H1 (cell line): ENCODE measurements at regions not wholly inside any gene's neighbourhood (a gene's known extent, or its start where the extent isn't known, plus 50 kb on each side); places are given as distances from the start of the nearest gene placed in this dataset.
A peak's percentile ranks its signal among the peaks of the same experiment; 100 is the strongest.

Experiments used
- BACH1 ChIP-seq: IDR thresholded peaks from 2 replicates; pipeline ENCODE4 v1.6.1; 2012; ENCODE audit warnings: low read length, improper control_type of control experiment
- BCL11A ChIP-seq, 2 experiments: IDR thresholded peaks; one replicate each; pipeline ENCODE4 v1.6.1; 2011; ENCODE audit warnings: low read depth in 2 of 2, low read length in 2 of 2, mild to moderate bottlenecking in 2 of 2
- CBX8 ChIP-seq: fragments of 300-800, 300-1000 bp; sonication (generic); IDR thresholded peaks from 2 replicates; pipeline ENCODE4 v1.7.1; 2016; ENCODE audit warnings: low read depth, low read length, borderline replicate concordance
- CTCF ChIP-seq, 3 experiments: IDR thresholded peaks; 1 replicate in 2 of 3; 2 replicates in 1 of 3; pipeline versions ENCODE4 v1.5.1 to v1.6.1; 2011; ENCODE audit warnings: low read length in 3 of 3, mild to moderate bottlenecking in 3 of 3, inconsistent platforms in 2 of 3, low read depth in 1 of 3, moderate library complexity in 1 of 3; ENCODE audit not compliant: insufficient read depth in 1 of 3; ENCODE audit errors: control extremely low read depth in 1 of 3
- E2F6 ChIP-seq: IDR thresholded peaks from 2 replicates; pipeline ENCODE4 v1.6.1; 2012; ENCODE audit warnings: inconsistent platforms
- GABPA ChIP-seq: IDR thresholded peaks from 2 replicates; pipeline ENCODE4 v1.6.1; 2011; ENCODE audit warnings: mild to moderate bottlenecking, low read length, moderate library complexity, borderline replicate concordance; ENCODE audit not compliant: insufficient read depth
- HDAC2 ChIP-seq, 2 experiments: fragments of 300-600 bp in 1 of 2; sonication (generic) in 1 of 2; IDR thresholded peaks; 2 replicates each; pipeline ENCODE4 v1.6.1; 2011 to 2012; ENCODE audit warnings: low read depth in 2 of 2, low read length in 2 of 2, mild to moderate bottlenecking in 2 of 2, moderate library complexity in 2 of 2, borderline replicate concordance in 1 of 2, inconsistent platforms in 1 of 2
- KDM1A ChIP-seq: fragments of 200-600, 300-600 bp; sonication (generic); IDR thresholded peaks from 2 replicates; pipeline ENCODE4 v1.7.1; 2016; ENCODE audit warnings: mild to moderate bottlenecking, low read length, borderline replicate concordance
- KDM5A ChIP-seq: fragments of 200-600 bp; IDR thresholded peaks from 2 replicates; pipeline ENCODE4 v1.7.1; 2012; ENCODE audit warnings: mild to moderate bottlenecking, low read length, inconsistent platforms, mixed read lengths
- POLR2A ChIP-seq, 2 experiments: IDR thresholded peaks; 1 replicate in 1 of 2; 2 replicates in 1 of 2; pipeline ENCODE4 v1.6.1; 2011; ENCODE audit warnings: low read depth in 2 of 2, low read length in 2 of 2, mild to moderate bottlenecking in 2 of 2; ENCODE audit errors: control extremely low read depth in 1 of 2
- POU5F1 ChIP-seq: IDR thresholded peaks from 2 replicates; pipeline ENCODE4 v1.6.1; 2011; ENCODE audit warnings: low read depth, mild to moderate bottlenecking, low read length, moderate library complexity
- RAD21 ChIP-seq, 2 experiments: IDR thresholded peaks in 1 of 2; conservative IDR thresholded peaks in 1 of 2; 2 replicates each; pipeline ENCODE4 v1.6.1; 2011; ENCODE audit warnings: low read depth in 2 of 2, low read length in 2 of 2, improper control_type of control experiment in 1 of 2, inconsistent platforms in 1 of 2, mild to moderate bottlenecking in 1 of 2, moderate library complexity in 1 of 2
- RBBP5 ChIP-seq: IDR thresholded peaks from 2 replicates; pipeline ENCODE4 v1.7.1; 2012; ENCODE audit warnings: low read depth, mild to moderate bottlenecking, inconsistent platforms, low read length, moderate library complexity, borderline replicate concordance
- RFX5 ChIP-seq: IDR thresholded peaks from 2 replicates; pipeline ENCODE4 v1.6.1; 2011; ENCODE audit warnings: low read depth, low read length, improper control_type of control experiment, borderline replicate concordance
- SRF ChIP-seq: IDR thresholded peaks from 2 replicates; pipeline ENCODE4 v1.6.1; 2011; ENCODE audit warnings: mild to moderate bottlenecking, low read depth, low read length, moderate library complexity
- TBP ChIP-seq: IDR thresholded peaks from 2 replicates; pipeline ENCODE4 v1.6.1; 2011; ENCODE audit warnings: low read depth, low read length, improper control_type of control experiment
- TEAD4 ChIP-seq: IDR thresholded peaks from 2 replicates; pipeline ENCODE4 v1.6.1; 2012; ENCODE audit warnings: low read depth, low read length, inconsistent platforms, mixed read lengths
- USF2 ChIP-seq: IDR thresholded peaks from 2 replicates; pipeline ENCODE4 v1.6.1; 2011; ENCODE audit warnings: low read length, improper control_type of control experiment
- ZNF274 ChIP-seq: IDR thresholded peaks from 2 replicates; pipeline ENCODE4 v1.7.0; 2012; ENCODE audit warnings: low read length, borderline replicate concordance; ENCODE audit errors: extremely low read depth

GRCh38 chr14:100662879-100663760 is 63.6 kb upstream of the DLK1 start (continued):
- TF ChIP-seq CTCF (IDR thresholded peaks at IDR 0.05; ENCODE audit: control extremely low read depth in 1 of 3, insufficient read depth in 1 of 3, low read depth in 1 of 3, low read length in 3 of 3) = peak; percentile 81 to 89 (median 82)
- TF ChIP-seq ZNF274 = no peak
- TF ChIP-seq TEAD4 = no peak
- peak; percentile 81; the same call in 1 of the 2 replicates for TF ChIP-seq KDM1A
- no peak for TF ChIP-seq BACH1
- no peak for TF ChIP-seq SRF
- no peak for TF ChIP-seq USF2
- TF ChIP-seq RBBP5 = no peak
- peak; percentile 79; the same call in 1 of the 2 replicates for TF ChIP-seq GABPA
- peak; percentile 79 to 80 for TF ChIP-seq RAD21 (IDR thresholded peaks at IDR 0.05 in 1 of 2, conservative IDR thresholded peaks at IDR 0.05 in 1 of 2; ENCODE audit: low read depth in 2 of 2, low read length in 2 of 2)
- no peak for TF ChIP-seq RFX5
- TF ChIP-seq HDAC2 (IDR thresholded peaks at IDR 0.05; ENCODE audit: borderline replicate concordance in 1 of 2, low read depth in 2 of 2, low read length in 2 of 2) = no peak
- no peak for TF ChIP-seq E2F6
- no peak for TF ChIP-seq BCL11A (IDR thresholded peaks at IDR 0.05; ENCODE audit: low read depth in 2 of 2, low read length in 2 of 2)
- TF ChIP-seq POLR2A (IDR thresholded peaks at IDR 0.05; ENCODE audit: control extremely low read depth in 1 of 2, low read depth in 2 of 2, low read length in 2 of 2) = no peak
- TF ChIP-seq POU5F1 = no peak
- no peak for TF ChIP-seq TBP
- no peak for TF ChIP-seq CBX8
- TF ChIP-seq KDM5A = no peak
